HG03442 (cell line): ENCODE measurements at regions not wholly inside any gene's neighbourhood (a gene's known extent, or its start where the extent isn't known, plus 50 kb on each side); places are given as distances from the start of the nearest gene placed in this dataset.

Experiments
- ATAC-seq: cut with Tn5 transposase; IDR thresholded peaks from one replicate; pipeline ENCODE4 v1.9.1; 2021; ENCODE audit warnings: mild to moderate bottlenecking, moderate library complexity; ENCODE audit not compliant: unreplicated experiment

- ATAC-seq: no peak
Observed at GRCh38 chr3:194960446-194961032, 274.9 kb downstream of the FAM43A start.

- no peak for ATAC-seq
Observed at GRCh38 chr3:194961149-194961548, 275.5 kb downstream of the FAM43A start.

- no peak for ATAC-seq
Observed at GRCh38 chr3:194961571-194961970, 275.9 kb downstream of the FAM43A start.

- no peak for ATAC-seq
Observed at GRCh38 chr3:194962056-194962455, 276.4 kb downstream of the FAM43A start.

GRCh38 chr3:194964809-194965208, 279.1 kb downstream of the FAM43A start:
- no peak for ATAC-seq

GRCh38 chr3:194967151-194968117, 281.8 kb downstream of the FAM43A start:
- no peak for ATAC-seq

GRCh38 chr3:194970066-194970465, 284.4 kb downstream of the FAM43A start:
- no peak for ATAC-seq

- ATAC-seq: no peak
Observed at GRCh38 chr3:194971009-194971408, 285.3 kb downstream of the FAM43A start.

- ATAC-seq: no peak
Observed at GRCh38 chr3:194971965-194972364, 286.3 kb downstream of the FAM43A start.

GRCh38 chr3:194972641-194973040, 287.0 kb downstream of the FAM43A start:
- no peak for ATAC-seq

- no peak for ATAC-seq
Observed at GRCh38 chr3:194973366-194974000, 287.8 kb downstream of the FAM43A start.

GRCh38 chr3:194974468-194975135, 288.9 kb downstream of the FAM43A start:
- ATAC-seq: no peak

- ATAC-seq: no peak
Observed at GRCh38 chr3:194976049-194976451, 290.4 kb downstream of the FAM43A start.

GRCh38 chr3:194976874-194977273, 291.2 kb downstream of the FAM43A start:
- no peak for ATAC-seq

GRCh38 chr3:194977356-194977755, 291.7 kb downstream of the FAM43A start:
- ATAC-seq: no peak

- no peak for ATAC-seq
Observed at GRCh38 chr3:194979173-194979572, 291.8 kb downstream of the XXYLT1 start.

GRCh38 chr3:194982472-194982871, 288.5 kb downstream of the XXYLT1 start:
- ATAC-seq: no peak

- no peak for ATAC-seq
Observed at GRCh38 chr3:194983121-194983520, 287.8 kb downstream of the XXYLT1 start.

GRCh38 chr3:194983620-194984019, 287.3 kb downstream of the XXYLT1 start:
- no peak for ATAC-seq

GRCh38 chr3:194984066-194984465, 286.9 kb downstream of the XXYLT1 start:
- no peak for ATAC-seq

GRCh38 chr3:194984622-194985021, 286.3 kb downstream of the XXYLT1 start:
- no peak for ATAC-seq
